ENCODE measurements at regions not wholly inside any gene's neighbourhood (a gene's known extent, or its start where the extent isn't known, plus 50 kb on each side); places are given as distances from the start of the nearest gene placed in this dataset.

DNA sequence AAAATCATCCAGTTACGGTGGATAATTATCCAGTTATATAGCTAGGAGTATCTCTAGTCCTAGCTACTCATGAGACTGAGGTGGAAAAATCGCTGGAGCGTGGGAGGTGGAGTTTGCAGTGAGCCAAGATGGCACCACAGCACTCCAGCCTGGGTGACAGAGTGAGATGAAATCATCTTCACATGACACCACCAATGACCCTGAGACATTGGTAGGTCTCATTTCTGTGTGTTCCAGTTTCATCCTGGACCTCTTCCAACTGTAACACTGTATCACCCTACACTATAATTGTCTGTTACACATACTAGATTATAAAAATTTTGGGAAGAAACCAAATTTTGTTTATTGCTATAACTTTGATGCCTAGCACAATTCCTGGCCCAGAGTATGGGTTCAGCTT is 446.8 kb downstream of the TMEM135 start:
- TF ChIP-seq CTCF (IDR thresholded peaks at IDR 0.05) (no peak), POLR2A (IDR thresholded peaks at IDR 0.05) (no peak)

All from lower leg skin (tissue), 3 donors.